NCI-H446 treated with DMSO at 0.1 percent for 48 hours (cell line): ENCODE measurements at regions not wholly inside any gene's neighbourhood (a gene's known extent, or its start where the extent isn't known, plus 50 kb on each side); places are given as distances from the start of the nearest gene placed in this dataset.
"Not testable (repeated sequence)": the region's sequence is repeated elsewhere in the genome, so short reads cannot be mapped to it uniquely, and the experiment has no call there.

ENCODE experiments used
- DNase-seq: peaks from one replicate; lab custom pipeline; 2025; lab: John Stamatoyannopoulos, UW

- no peak for DNase-seq
Measured at GRCh38 chr2:7646024-7646423, 728.8 kb downstream of the RNF144A start.

GRCh38 chr2:7646661-7647060 is 729.4 kb downstream of the RNF144A start:
- no peak for DNase-seq

GRCh38 chr2:7648221-7648795 is 731.1 kb downstream of the RNF144A start:
- DNase-seq: no peak

GRCh38 chr2:7649461-7650228 is 732.4 kb downstream of the RNF144A start:
- DNase-seq: no peak

GRCh38 chr2:7653617-7654016 is 736.4 kb downstream of the RNF144A start:
- no peak for DNase-seq

GRCh38 chr2:7655629-7656028 is 738.4 kb downstream of the RNF144A start:
- no peak for DNase-seq

GRCh38 chr2:7657526-7657925 is 740.3 kb downstream of the RNF144A start:
- DNase-seq: not testable (repeated sequence)

- no peak for DNase-seq
Measured at GRCh38 chr2:7658486-7658885, 741.3 kb downstream of the RNF144A start.

- DNase-seq: peak; percentile 15
Measured at GRCh38 chr2:7660816-7661215, 743.6 kb downstream of the RNF144A start.

- no peak for DNase-seq
Measured at GRCh38 chr2:7661502-7661901, 744.3 kb downstream of the RNF144A start.

GRCh38 chr2:7665880-7666279 is 748.7 kb downstream of the RNF144A start:
- no peak for DNase-seq

- DNase-seq: peak; percentile 76
Measured at GRCh38 chr2:7666596-7667259, 749.5 kb downstream of the RNF144A start.

GRCh38 chr2:7667260-7667757 is 750.1 kb downstream of the RNF144A start:
- DNase-seq: no peak

GRCh38 chr2:7670905-7671641 is 753.9 kb downstream of the RNF144A start:
- peak; percentile 75 for DNase-seq

- DNase-seq: peak; percentile 53
Measured at GRCh38 chr2:7672027-7672684, 754.9 kb downstream of the RNF144A start.

GRCh38 chr2:7672685-7673071 is 755.5 kb downstream of the RNF144A start:
- DNase-seq: no peak

- no peak for DNase-seq
Measured at GRCh38 chr2:7673101-7673500, 755.9 kb downstream of the RNF144A start.

- DNase-seq: peak; percentile 6
Measured at GRCh38 chr2:7673853-7674252, 756.6 kb downstream of the RNF144A start.

GRCh38 chr2:7674606-7675005 is 757.4 kb downstream of the RNF144A start:
- peak; percentile 81 for DNase-seq

- no peak for DNase-seq
Measured at GRCh38 chr2:7676714-7677113, 759.5 kb downstream of the RNF144A start.

- DNase-seq: no peak
Measured at GRCh38 chr2:7681881-7682461, 764.8 kb downstream of the RNF144A start.
